GM12873 (cell line): ENCODE measurements at regions not wholly inside any gene's neighbourhood (a gene's known extent, or its start where the extent isn't known, plus 50 kb on each side); places are given as distances from the start of the nearest gene placed in this dataset.
A peak's percentile ranks its signal among the peaks of the same experiment; 100 is the strongest.

Experiments
- TF ChIP-seq, protein P1 (sequence below): IDR thresholded peaks from 2 replicates; pipeline ENCODE4 v1.5.1; 2012; ENCODE audit warnings: low read depth, mild to moderate bottlenecking, moderate library complexity, low read length, control low read depth; ENCODE audit not compliant: insufficient read depth; ENCODE audit errors: missing control alignments

DNA sequence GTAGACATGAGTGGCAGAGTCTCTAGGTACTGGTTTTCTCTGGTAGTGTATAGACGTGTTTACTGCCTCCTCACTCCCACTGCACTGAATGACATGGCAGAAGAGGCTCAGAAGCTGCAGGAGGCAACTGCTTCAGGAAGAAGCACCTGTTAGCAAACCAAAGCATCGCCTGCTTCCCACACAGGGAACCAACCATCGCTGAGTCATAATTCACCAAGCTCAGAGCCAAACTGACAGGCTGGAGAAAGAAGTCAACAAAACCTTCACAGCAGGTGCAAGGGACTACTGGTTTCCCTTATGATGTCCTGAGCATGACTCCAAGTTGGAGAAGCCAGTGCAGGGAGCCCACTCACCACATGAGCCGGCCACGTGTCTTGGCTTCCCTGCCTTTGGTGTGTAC is 69.8 kb downstream of the KCTD12 start:
- TF ChIP-seq, protein P1, sequence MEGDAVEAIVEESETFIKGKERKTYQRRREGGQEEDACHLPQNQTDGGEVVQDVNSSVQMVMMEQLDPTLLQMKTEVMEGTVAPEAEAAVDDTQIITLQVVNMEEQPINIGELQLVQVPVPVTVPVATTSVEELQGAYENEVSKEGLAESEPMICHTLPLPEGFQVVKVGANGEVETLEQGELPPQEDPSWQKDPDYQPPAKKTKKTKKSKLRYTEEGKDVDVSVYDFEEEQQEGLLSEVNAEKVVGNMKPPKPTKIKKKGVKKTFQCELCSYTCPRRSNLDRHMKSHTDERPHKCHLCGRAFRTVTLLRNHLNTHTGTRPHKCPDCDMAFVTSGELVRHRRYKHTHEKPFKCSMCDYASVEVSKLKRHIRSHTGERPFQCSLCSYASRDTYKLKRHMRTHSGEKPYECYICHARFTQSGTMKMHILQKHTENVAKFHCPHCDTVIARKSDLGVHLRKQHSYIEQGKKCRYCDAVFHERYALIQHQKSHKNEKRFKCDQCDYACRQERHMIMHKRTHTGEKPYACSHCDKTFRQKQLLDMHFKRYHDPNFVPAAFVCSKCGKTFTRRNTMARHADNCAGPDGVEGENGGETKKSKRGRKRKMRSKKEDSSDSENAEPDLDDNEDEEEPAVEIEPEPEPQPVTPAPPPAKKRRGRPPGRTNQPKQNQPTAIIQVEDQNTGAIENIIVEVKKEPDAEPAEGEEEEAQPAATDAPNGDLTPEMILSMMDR, result no peak

DNA sequence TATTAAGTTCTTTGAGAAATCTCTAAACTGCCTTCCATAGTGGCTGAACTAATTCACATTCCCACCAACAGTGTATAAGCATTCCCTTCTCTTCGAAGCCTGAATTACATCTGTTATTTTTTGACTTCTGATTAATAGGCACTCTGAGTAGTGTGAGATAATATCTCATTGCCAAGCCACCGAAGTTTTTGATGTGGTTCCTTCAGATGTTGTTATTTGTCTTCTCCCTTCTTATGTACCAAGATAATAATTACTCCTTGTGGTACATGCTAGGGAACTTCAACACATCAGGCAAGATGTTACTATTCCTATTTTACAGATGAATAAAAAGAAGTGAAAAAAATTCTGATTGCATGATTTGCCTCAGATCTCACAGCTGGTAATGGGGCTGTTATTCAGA is 70.9 kb downstream of the KCTD12 start:
- TF ChIP-seq, protein P1, result no peak

DNA sequence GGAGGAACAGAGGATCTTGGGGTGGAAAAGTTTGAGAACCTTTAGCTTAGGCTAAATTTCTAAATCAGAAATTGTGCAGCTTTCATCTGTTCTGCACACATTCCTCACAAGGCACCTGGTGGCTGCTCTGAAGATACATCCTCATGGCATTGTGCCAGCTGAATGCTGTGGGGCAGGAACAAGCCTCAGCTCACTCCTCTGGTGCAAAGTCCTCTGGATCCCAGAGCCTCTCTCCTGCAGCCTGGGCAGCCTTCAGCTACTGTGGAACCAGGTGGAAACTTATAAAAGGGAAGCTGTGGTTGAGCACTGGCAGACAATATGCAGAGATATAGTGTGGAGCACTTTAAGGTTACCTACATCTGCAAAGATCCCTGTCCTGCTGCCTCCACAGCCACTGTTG is 72.3 kb downstream of the KCTD12 start:
- TF ChIP-seq, protein P1, result peak; percentile 6

DNA sequence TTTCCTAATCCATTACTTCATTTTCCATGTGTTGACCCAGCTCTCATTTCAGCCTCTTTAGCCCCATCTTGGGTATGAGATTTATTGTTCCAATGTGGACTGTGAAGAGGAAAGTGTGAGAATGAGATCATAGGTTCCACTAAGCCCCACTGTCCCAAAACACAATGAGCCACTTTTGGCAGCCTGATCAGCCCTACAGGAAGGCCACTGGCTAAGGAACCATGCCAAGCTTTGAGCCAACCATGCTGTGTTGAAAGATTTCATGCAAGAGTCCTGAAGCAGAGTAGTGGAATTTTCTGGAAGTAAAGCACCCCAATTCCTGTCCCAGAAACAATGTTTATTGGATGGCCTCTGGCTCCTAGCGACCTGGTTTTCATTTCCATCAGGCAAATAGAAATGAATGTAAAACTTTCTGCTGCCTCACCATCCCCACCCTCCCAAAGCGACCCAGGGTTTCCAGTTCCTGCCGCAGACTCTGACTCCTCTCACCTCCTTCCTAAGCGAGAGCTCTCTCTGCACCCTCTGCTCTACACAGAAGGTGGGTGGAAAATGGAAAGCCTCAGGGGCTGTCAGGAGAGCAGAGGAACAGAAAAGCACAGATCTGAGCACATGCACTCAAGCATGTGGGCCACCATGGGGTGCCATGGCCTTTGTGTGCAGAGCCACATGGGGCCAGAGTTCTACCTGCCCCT is 73.1 kb downstream of the KCTD12 start:
- TF ChIP-seq, protein P1, result no peak

DNA sequence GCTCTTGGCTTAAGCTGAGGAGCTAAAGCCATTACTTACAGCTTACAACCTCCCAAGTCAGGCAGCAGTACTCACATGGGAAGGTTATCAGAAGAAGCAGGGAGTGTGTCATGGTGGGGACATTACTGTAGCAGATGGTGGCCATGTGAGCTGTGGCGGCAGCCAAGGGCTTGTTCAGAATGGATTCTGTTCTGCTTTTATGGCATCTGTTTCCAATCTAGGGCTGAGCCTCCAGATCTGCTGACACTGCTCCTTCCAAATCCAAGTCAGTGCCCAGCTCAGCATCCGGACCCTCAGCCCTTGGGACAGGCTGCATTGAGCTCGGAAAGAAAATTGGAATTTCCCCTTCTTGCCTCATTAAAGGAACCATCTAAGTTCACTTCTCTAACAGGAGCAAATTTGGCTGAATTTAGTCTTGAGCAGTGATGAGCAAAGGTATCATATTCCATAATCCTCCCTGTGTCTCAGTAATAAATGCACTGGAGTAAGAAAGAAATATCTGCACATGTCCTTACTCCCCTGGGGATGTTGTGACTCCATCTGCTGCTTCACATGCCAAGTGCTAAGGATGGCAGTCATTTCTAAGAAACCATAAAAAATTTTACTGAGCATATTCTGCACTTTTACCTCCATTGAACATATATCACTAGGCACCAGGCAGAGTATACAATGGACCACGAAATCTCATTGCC is 73.9 kb downstream of the KCTD12 start:
- TF ChIP-seq, protein P1, result no peak

DNA sequence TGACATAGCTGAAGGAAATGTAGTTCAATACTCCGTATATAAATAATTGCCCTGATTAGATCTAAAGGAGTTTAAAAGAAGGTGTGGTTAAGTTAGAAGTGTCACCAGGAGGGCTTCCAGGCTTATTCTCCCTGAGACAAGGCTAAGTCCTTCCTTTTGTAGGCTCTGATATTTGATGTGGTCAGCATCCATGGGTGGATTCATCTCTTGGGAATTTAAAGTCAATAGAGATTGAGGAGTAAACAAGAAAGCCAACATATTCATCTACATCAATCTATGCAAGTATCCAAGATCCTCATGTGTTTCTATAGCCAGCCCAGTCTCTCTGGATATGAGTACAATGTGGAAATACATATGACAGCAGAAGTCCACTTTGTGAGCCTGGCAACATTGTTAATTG is 76.8 kb downstream of the KCTD12 start:
- TF ChIP-seq, protein P1, result no peak

DNA sequence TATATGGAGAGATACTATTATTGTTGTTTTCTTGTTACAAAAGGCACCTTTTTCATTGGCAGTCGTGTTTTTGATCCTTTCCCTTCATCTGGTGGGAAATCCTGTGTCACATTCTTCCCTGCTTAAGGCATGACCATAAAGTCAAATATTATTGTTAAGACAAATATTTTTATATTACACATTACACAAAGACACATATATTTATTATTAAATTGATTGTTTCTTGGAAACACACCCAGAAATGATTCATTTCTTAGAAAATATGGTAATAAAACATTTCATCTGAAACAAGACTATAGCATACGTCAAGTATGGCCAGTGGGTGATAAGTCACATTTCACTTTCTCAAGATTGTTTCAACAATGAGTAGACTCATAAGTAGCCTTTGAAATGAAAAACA is 77.3 kb downstream of the KCTD12 start:
- TF ChIP-seq, protein P1, result no peak
